ENCODE measurements at regions not wholly inside any gene's neighbourhood (a gene's known extent, or its start where the extent isn't known, plus 50 kb on each side); places are given as distances from the start of the nearest gene placed in this dataset.

- Histone ChIP-seq H3K79me2 (ENCODE audit: control insufficient read depth, insufficient read depth, low read length) (no peaks in the 10 kb centered on the region), H2AFZ (ENCODE audit: low read depth, low read length) (no peak overlapping the region), H4K20me1 (replicated peaks; ENCODE audit: control insufficient read depth, extremely low read depth, insufficient read depth, low read length) (no peaks in the 10 kb centered on the region), H3K9ac (replicated peaks; ENCODE audit: extremely low read depth, insufficient read depth, low read length) (no peak overlapping the region), H3K9me1 (replicated peaks; ENCODE audit: control insufficient read depth, extremely low read depth, insufficient read depth, low read length) (no peaks in the 10 kb centered on the region), H3K4me2 (ENCODE audit: insufficient read depth, low read length) (no peak overlapping the region), H3K9me3 (replicated peaks; ENCODE audit: control insufficient read depth, insufficient read depth, low read length) (no peaks in the 10 kb centered on the region), H3K27ac (ENCODE audit: insufficient read depth, low read depth, low read length) (no peak overlapping the region), H3K27me3 (ENCODE audit: control insufficient read depth in 2 of 2, insufficient read depth in 2 of 2, low read length in 2 of 2) (no peaks in the 10 kb centered on the region), H3K36me3 (ENCODE audit: control insufficient read depth in 2 of 2, extremely low read depth in 1 of 2, insufficient read depth in 2 of 2, low read length in 2 of 2) (no peaks in the 10 kb centered on the region), H3K4me3 (replicated peaks in 1 of 3; ENCODE audit: insufficient read depth in 1 of 3, low read depth in 1 of 3, low read length in 3 of 3) (no peak overlapping the region), H3K4me1 (ENCODE audit: control insufficient read depth, extremely low read depth, insufficient read depth, low read length) (peaks cover 15% of the 10 kb centered on the region)
- FAIRE-seq: no peak
- TF ChIP-seq, protein P1, sequence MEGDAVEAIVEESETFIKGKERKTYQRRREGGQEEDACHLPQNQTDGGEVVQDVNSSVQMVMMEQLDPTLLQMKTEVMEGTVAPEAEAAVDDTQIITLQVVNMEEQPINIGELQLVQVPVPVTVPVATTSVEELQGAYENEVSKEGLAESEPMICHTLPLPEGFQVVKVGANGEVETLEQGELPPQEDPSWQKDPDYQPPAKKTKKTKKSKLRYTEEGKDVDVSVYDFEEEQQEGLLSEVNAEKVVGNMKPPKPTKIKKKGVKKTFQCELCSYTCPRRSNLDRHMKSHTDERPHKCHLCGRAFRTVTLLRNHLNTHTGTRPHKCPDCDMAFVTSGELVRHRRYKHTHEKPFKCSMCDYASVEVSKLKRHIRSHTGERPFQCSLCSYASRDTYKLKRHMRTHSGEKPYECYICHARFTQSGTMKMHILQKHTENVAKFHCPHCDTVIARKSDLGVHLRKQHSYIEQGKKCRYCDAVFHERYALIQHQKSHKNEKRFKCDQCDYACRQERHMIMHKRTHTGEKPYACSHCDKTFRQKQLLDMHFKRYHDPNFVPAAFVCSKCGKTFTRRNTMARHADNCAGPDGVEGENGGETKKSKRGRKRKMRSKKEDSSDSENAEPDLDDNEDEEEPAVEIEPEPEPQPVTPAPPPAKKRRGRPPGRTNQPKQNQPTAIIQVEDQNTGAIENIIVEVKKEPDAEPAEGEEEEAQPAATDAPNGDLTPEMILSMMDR (IDR thresholded peaks at IDR 0.05; ENCODE audit: extremely low read depth in 1 of 2, insufficient read depth in 1 of 2, low read depth in 1 of 2, low read length in 2 of 2): no peak
- TF ChIP-seq GATA2 (IDR thresholded peaks at IDR 0.05; ENCODE audit: insufficient read depth, insufficient read length, low read depth, low read length): no peak
- no peak for TF ChIP-seq POLR2A (IDR thresholded peaks at IDR 0.05; ENCODE audit: low read depth, low read length)
- no peak for TF ChIP-seq MYC (IDR thresholded peaks at IDR 0.05; ENCODE audit: low read depth, low read length)
- TF ChIP-seq, protein P2, sequence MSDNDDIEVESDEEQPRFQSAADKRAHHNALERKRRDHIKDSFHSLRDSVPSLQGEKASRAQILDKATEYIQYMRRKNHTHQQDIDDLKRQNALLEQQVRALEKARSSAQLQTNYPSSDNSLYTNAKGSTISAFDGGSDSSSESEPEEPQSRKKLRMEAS (IDR thresholded peaks at IDR 0.05; ENCODE audit: insufficient read depth, insufficient read length): no peak
- POLR2A ChIA-PET: no interaction called here
- no peak for DNase-seq (ENCODE audit: low read depth, low spot score)
- CTCF ChIA-PET: no interaction called here
- dilution Hi-C loops (cut with MboI; ENCODE audit: extremely low pct_ligation_motif_present, low sequenced_read_pairs): no loop called here
- BruUV-seq (replicated peaks): no TSS peak
- intact Hi-C loops (cut with micrococcal nuclease): no loop called here
Observed at GRCh38 chr6:22117631-22118030, 179.2 kb downstream of the PRL start.

DNA sequence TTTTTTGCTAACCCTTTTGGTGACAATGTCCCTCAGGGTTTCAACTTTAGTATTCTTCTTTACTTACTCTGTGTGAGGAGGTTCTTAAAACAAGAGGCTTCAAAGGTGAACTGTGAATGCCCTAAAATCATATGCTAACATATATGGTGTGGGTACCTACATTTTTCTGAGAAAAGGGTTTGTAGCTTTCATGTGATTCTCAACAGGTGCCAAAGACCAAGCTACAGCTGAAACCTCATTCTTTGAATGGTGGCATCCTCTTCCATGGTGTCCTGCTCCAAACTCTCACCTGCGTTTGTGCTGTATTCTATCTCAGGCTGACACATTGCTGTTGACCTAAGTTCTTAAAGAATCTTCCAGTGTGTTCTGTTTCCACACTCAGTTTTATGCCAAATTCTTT lies 177.3 kb downstream of the PRL start:
- Histone ChIP-seq H3K9ac (replicated peaks; ENCODE audit: extremely low read depth, insufficient read depth, low read length) (no peak overlapping the region), H3K9me3 (replicated peaks; ENCODE audit: control insufficient read depth, insufficient read depth, low read length) (no peaks in the 10 kb centered on the region), H3K9me1 (replicated peaks; ENCODE audit: control insufficient read depth, extremely low read depth, insufficient read depth, low read length) (no peaks in the 10 kb centered on the region), H2AFZ (ENCODE audit: low read depth, low read length) (no peak overlapping the region), H3K27me3 (ENCODE audit: control insufficient read depth in 2 of 2, insufficient read depth in 2 of 2, low read length in 2 of 2) (no peaks in the 10 kb centered on the region), H3K27ac (ENCODE audit: insufficient read depth, low read depth, low read length) (no peak overlapping the region), H3K4me1 (ENCODE audit: control insufficient read depth, extremely low read depth, insufficient read depth, low read length) (no peaks in the 10 kb centered on the region), H4K20me1 (replicated peaks; ENCODE audit: control insufficient read depth, extremely low read depth, insufficient read depth, low read length) (no peaks in the 10 kb centered on the region), H3K36me3 (ENCODE audit: control insufficient read depth in 2 of 2, extremely low read depth in 1 of 2, insufficient read depth in 2 of 2, low read length in 2 of 2) (no peaks in the 10 kb centered on the region), H3K4me2 (ENCODE audit: insufficient read depth, low read length) (no peak overlapping the region), H3K4me3 (replicated peaks in 1 of 3; ENCODE audit: insufficient read depth in 1 of 3, low read depth in 1 of 3, low read length in 3 of 3) (no peak overlapping the region), H3K79me2 (ENCODE audit: control insufficient read depth, insufficient read depth, low read length) (no peaks in the 10 kb centered on the region)
- TF ChIP-seq POLR2AphosphoS5 (IDR thresholded peaks at IDR 0.05; ENCODE audit: insufficient read depth, low read depth, low read length): no peak
- TF ChIP-seq MYC (IDR thresholded peaks at IDR 0.05; ENCODE audit: low read depth, low read length): no peak
- TF ChIP-seq, protein P2 (IDR thresholded peaks at IDR 0.05; ENCODE audit: insufficient read depth, insufficient read length): no peak
- no peak for TF ChIP-seq POLR2A (IDR thresholded peaks at IDR 0.05; ENCODE audit: low read depth, low read length)
- TF ChIP-seq, protein P1 (IDR thresholded peaks at IDR 0.05; ENCODE audit: extremely low read depth in 1 of 2, insufficient read depth in 1 of 2, low read depth in 1 of 2, low read length in 2 of 2): no peak
- no peak for TF ChIP-seq GATA2 (IDR thresholded peaks at IDR 0.05; ENCODE audit: insufficient read depth, insufficient read length, low read depth, low read length)
- no peak for TF ChIP-seq EZH2 (IDR thresholded peaks at IDR 0.05; ENCODE audit: borderline replicate concordance, low read depth, low read length, severe bottlenecking)
- TF ChIP-seq FOS (IDR thresholded peaks at IDR 0.05; ENCODE audit: borderline replicate concordance, insufficient read depth, low read length): no peak
- TF ChIP-seq JUN (IDR thresholded peaks at IDR 0.05; ENCODE audit: borderline replicate concordance, insufficient read depth, insufficient read length, low read depth): no peak
- BruUV-seq (replicated peaks): no TSS peak
- intact Hi-C loops (cut with micrococcal nuclease) (no loop called here), dilution Hi-C loops (cut with MboI; ENCODE audit: extremely low pct_ligation_motif_present, low sequenced_read_pairs) (no loop called here)
- CTCF ChIA-PET: no interaction called here
- POLR2A ChIA-PET: no interaction called here
- FAIRE-seq (no peak), DNase-seq (ENCODE audit: low read depth, low spot score) (no peak)

All from endothelial cell of umbilical vein (primary cell).